Smooth muscle cell (in vitro differentiated cells): ENCODE measurements at regions not wholly inside any gene's neighbourhood (a gene's known extent, or its start where the extent isn't known, plus 50 kb on each side); places are given as distances from the start of the nearest gene placed in this dataset.

Experiments used
- DNase-seq: peaks from one replicate; lab custom pipeline; 2025; ENCODE audit not compliant: unreplicated experiment; lab: John Stamatoyannopoulos, UW
- H2AFZ ChIP-seq: fragments of 200-600 bp; sonication (generic); 2 replicates; pipeline ENCODE4 v1.6.0; 2016; ENCODE audit warnings: antibody characterized with exemption, low read depth, mild to moderate bottlenecking
- H3F3A ChIP-seq: fragments of 200-600 bp; sonication (generic); 2 replicates; pipeline ENCODE4 v1.6.0; 2017; ENCODE audit warnings: antibody characterized with exemption, low read depth
- H3K27ac ChIP-seq: fragments of 200-600 bp; sonication (generic); 2 replicates; pipeline ENCODE4 v1.5.1; 2016; ENCODE audit warnings: low read depth, mild to moderate bottlenecking
- H3K27me3 ChIP-seq: fragments of 200-600 bp; sonication (generic); 2 replicates; pipeline ENCODE4 v1.6.1; 2016; ENCODE audit warnings: low read depth, mild to moderate bottlenecking
- H3K36me3 ChIP-seq: fragments of 200-600 bp; sonication (generic); 2 replicates; pipeline ENCODE4 v1.5.1; 2016; ENCODE audit warnings: low read depth
- H3K4me1 ChIP-seq: fragments of 200-600 bp; sonication (generic); 2 replicates; pipeline ENCODE4 v1.5.1; 2016; ENCODE audit warnings: low read depth
- H3K4me2 ChIP-seq: fragments of 200-600 bp; sonication (generic); 2 replicates; pipeline ENCODE4 v1.6.0; 2016; ENCODE audit warnings: mild to moderate bottlenecking
- H3K4me3 ChIP-seq: fragments of 200-600 bp; sonication (generic); 2 replicates; pipeline ENCODE4 v1.5.1; 2016; ENCODE audit warnings: mild to moderate bottlenecking
- H3K79me2 ChIP-seq: fragments of 200-600 bp; sonication (generic); 2 replicates; pipeline ENCODE4 v1.6.0; 2016; ENCODE audit warnings: low read depth, mild to moderate bottlenecking
- H3K9ac ChIP-seq: fragments of 200-600 bp; sonication (generic); 2 replicates; pipeline ENCODE4 v1.6.0; 2016; ENCODE audit warnings: low read depth
- H3K9me3 ChIP-seq: fragments of 200-600 bp; sonication (generic); replicated peaks from 2 replicates; pipeline ENCODE4 v1.5.1; 2016; ENCODE audit warnings: low read depth
- H4K20me1 ChIP-seq: fragments of 200-600 bp; sonication (generic); 2 replicates; pipeline ENCODE4 v1.6.0; 2016; ENCODE audit warnings: low read depth
- WGBS: methylation state at CpG from one replicate; pipeline ENCODE4 v1.1.7; 2016; ENCODE audit warnings: low lambda C conversion rate; 5-methylcytosine and 5-hydroxymethylcytosine counted together
- TF ChIP-seq, protein P1 (sequence below): fragments of 200-600 bp; sonication (generic); IDR thresholded peaks from 2 replicates; pipeline ENCODE4 v1.5.1; 2017; ENCODE audit warnings: borderline replicate concordance, mild to moderate bottlenecking, antibody characterized with exemption; ENCODE audit not compliant: insufficient read depth, poor library complexity, severe bottlenecking

DNA sequence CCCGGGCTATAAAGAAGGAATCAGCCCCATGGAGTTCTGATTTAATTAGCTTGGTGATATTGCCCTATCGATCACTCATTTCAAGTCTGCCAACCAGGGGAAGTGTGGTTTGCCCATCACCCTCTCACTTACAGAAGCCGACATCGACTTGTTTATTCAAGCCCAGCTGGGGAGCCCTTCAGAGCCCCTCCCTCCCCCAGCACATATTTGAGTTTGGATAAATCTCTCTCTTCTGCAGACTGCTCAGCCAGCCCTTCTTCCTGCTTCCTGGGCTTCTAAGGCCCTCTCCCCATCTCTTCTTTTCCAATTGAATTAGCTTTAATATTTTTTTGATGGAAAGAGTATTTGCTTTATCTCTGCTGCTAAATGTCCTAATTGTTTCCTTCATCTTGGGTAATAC lies 299.0 kb downstream of the MIAT start:
- Histone ChIP-seq H3K4me3 (no peak overlapping the region), H3K9me3 (no peaks in the 10 kb centered on the region), H3K79me2 (no peaks in the 10 kb centered on the region), H4K20me1 (no peaks in the 10 kb centered on the region), H3K27ac (no peak overlapping the region), H2AFZ (no peak overlapping the region), H3K36me3 (no peaks in the 10 kb centered on the region), H3K4me2 (no peak overlapping the region), H3K9ac (no peak overlapping the region), H3F3A (no peaks in the 10 kb centered on the region), H3K27me3 (peaks cover 99% of the 10 kb centered on the region), H3K4me1 (peaks cover 15% of the 10 kb centered on the region)
- 55% methylated on average over 4 of the region's 4 CpGs for WGBS
- no peak for DNase-seq
- TF ChIP-seq, protein P1, sequence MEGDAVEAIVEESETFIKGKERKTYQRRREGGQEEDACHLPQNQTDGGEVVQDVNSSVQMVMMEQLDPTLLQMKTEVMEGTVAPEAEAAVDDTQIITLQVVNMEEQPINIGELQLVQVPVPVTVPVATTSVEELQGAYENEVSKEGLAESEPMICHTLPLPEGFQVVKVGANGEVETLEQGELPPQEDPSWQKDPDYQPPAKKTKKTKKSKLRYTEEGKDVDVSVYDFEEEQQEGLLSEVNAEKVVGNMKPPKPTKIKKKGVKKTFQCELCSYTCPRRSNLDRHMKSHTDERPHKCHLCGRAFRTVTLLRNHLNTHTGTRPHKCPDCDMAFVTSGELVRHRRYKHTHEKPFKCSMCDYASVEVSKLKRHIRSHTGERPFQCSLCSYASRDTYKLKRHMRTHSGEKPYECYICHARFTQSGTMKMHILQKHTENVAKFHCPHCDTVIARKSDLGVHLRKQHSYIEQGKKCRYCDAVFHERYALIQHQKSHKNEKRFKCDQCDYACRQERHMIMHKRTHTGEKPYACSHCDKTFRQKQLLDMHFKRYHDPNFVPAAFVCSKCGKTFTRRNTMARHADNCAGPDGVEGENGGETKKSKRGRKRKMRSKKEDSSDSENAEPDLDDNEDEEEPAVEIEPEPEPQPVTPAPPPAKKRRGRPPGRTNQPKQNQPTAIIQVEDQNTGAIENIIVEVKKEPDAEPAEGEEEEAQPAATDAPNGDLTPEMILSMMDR: no peak

DNA sequence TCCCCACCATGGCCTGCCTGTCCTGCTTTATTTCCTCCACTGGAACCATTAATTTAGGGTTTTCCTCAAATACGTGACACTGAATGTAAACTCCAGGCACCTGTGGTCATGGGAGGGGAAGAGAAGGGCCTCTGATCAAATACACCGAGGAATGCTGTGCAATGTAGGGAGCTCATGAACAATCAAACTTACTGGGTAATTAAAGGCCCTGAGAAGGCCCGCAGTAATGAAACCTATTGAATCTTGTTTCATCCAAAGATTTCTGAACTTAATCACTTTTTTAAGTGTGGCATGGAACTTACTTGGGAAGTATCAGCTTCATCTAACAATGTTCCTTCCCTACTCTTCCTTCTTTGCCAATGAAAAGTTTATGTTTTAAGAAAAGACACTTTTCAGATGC lies 299.8 kb downstream of the MIAT start:
- Histone ChIP-seq H3K27me3 (peaks cover 98% of the 10 kb centered on the region), H3K79me2 (no peaks in the 10 kb centered on the region), H3K9me3 (no peaks in the 10 kb centered on the region), H3K4me3 (no peak overlapping the region), H3K4me2 (no peak overlapping the region), H3K9ac (no peak overlapping the region), H3K27ac (no peak overlapping the region), H3K4me1 (peaks cover 15% of the 10 kb centered on the region), H4K20me1 (no peaks in the 10 kb centered on the region), H2AFZ (no peak overlapping the region), H3K36me3 (no peaks in the 10 kb centered on the region), H3F3A (no peaks in the 10 kb centered on the region)
- DNase-seq: no peak
- WGBS: 89% methylated on average over 3 of the region's 3 CpGs
- TF ChIP-seq, protein P1: no peak

DNA sequence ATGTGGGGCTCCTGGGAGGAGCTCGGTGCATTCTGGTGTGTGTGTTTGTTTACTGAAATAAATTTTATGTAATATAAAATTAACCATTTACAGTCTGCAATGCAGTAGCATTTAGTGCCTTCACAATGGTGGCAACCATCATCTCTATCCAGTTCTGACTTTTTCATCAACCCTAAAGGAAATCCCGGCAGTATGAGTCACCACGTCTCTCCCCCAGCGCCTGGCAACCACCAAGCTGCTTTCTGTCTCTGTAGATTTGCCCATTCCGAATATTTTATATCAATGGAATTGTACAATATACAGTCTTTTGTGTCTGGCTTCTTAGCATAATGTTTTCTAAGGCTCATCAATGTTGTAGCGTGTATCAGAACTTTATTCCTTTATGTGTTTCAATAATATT lies 300.5 kb downstream of the MIAT start:
- no peaks in the 10 kb centered on the region for H3F3A ChIP-seq
- H3K27ac ChIP-seq: no peak overlapping the region
- peaks cover 9% of the 10 kb centered on the region for H3K4me1 ChIP-seq
- H3K36me3 ChIP-seq: no peaks in the 10 kb centered on the region
- no peaks in the 10 kb centered on the region for H3K9me3 ChIP-seq
- H3K9ac ChIP-seq: no peak overlapping the region
- 90% methylated on average over 6 of the region's 6 CpGs for WGBS
- H4K20me1 ChIP-seq: no peaks in the 10 kb centered on the region
- H2AFZ ChIP-seq: no peak overlapping the region
- H3K4me2 ChIP-seq: no peak overlapping the region
- no peak overlapping the region for H3K4me3 ChIP-seq
- peaks cover 97% of the 10 kb centered on the region for H3K27me3 ChIP-seq
- TF ChIP-seq, protein P1: no peak
- H3K79me2 ChIP-seq: no peaks in the 10 kb centered on the region
- no peak for DNase-seq

DNA sequence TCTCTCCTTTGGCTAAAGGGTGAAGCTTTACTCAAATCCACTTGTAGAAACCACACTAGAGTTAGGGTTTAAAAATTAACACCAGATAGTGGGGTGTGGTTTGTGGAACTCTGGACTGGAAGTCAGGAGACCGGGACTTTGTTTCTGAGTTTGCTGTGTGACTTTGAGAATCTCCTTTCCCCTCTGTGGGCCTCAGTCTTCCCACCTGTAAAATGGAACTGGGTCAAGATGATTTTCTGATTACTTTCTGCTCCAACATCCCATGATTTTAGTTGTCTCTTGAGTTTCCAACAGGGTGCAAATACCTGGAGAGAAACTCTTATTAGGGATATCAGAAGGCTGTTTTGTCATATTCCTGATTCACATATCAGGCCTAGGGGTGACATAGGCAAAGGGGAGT lies 301.0 kb downstream of the MIAT start:
- Histone ChIP-seq H3K79me2 (no peaks in the 10 kb centered on the region), H3K27me3 (peaks cover 97% of the 10 kb centered on the region), H3K4me1 (peaks cover 4% of the 10 kb centered on the region), H3K4me2 (no peak overlapping the region), H3K27ac (no peak overlapping the region), H3K4me3 (no peak overlapping the region), H3F3A (no peaks in the 10 kb centered on the region), H3K36me3 (no peaks in the 10 kb centered on the region), H4K20me1 (no peaks in the 10 kb centered on the region), H2AFZ (no peak overlapping the region), H3K9ac (no peak overlapping the region), H3K9me3 (no peaks in the 10 kb centered on the region)
- no peak for DNase-seq
- TF ChIP-seq, protein P1: no peak
- WGBS: 88% methylated on average over 1 of the region's 1 CpG
